Natural killer cell (primary cell): ENCODE measurements at regions not wholly inside any gene's neighbourhood (a gene's known extent, or its start where the extent isn't known, plus 50 kb on each side); places are given as distances from the start of the nearest gene placed in this dataset.

Experiments used
- ATAC-seq, 3 donors: fragments of 150-1000 bp in 2 of 3; fragments of 200-7000 bp in 1 of 3; cut with Tn5 transposase; 1 replicate in 1 of 3; 2 replicates in 2 of 3; pipeline ENCODE4 v1.10.0; 2021; ENCODE audit warnings: mild to moderate bottlenecking in 2 of 3, moderate library complexity in 2 of 3
- DNase-seq, 2 donors: peaks; one replicate each; pipeline versions ENCODE4 v3.0.0 to v3.0.0-alpha.2; 2013 to 2021; ENCODE audit warnings: mixed read lengths in 1 of 2
- H3K27ac ChIP-seq: one replicate; pipeline ENCODE4 v1.5.1; 2013; ENCODE audit warnings: mild to moderate bottlenecking, low read length
- H3K27me3 ChIP-seq: one replicate; pipeline ENCODE4 v1.6.1; 2013; ENCODE audit warnings: low read length; ENCODE audit not compliant: control insufficient read depth, insufficient read depth
- H3K36me3 ChIP-seq: one replicate; pipeline ENCODE4 v1.6.1; 2013; ENCODE audit warnings: low read length; ENCODE audit not compliant: control insufficient read depth, insufficient read depth
- H3K4me1 ChIP-seq: one replicate; pipeline ENCODE4 v1.6.1; 2013; ENCODE audit warnings: low read length; ENCODE audit not compliant: control insufficient read depth, insufficient read depth
- H3K4me3 ChIP-seq: one replicate; pipeline ENCODE4 v1.5.1; 2013; ENCODE audit warnings: low read length
- H3K9me3 ChIP-seq: one replicate; pipeline ENCODE4 v1.6.1; 2013; ENCODE audit warnings: low read length; ENCODE audit not compliant: control insufficient read depth, insufficient read depth
- H3K27ac Mint-ChIP-seq, 2 donors: one replicate each; pipeline ENCODE4 v1.8.0; 2022; ENCODE audit warnings: mild to moderate bottlenecking in 2 of 2, mixed read lengths in 2 of 2, moderate library complexity in 1 of 2
- H3K27me3 Mint-ChIP-seq, 2 donors: one replicate each; pipeline ENCODE4 v1.8.0; 2022; ENCODE audit warnings: low read depth in 2 of 2, mixed read lengths in 2 of 2
- H3K36me3 Mint-ChIP-seq: one replicate; pipeline ENCODE4 v1.8.0; 2022; ENCODE audit warnings: mixed read lengths
- H3K4me1 Mint-ChIP-seq, 2 donors: one replicate each; pipeline ENCODE4 v1.8.0; 2022; ENCODE audit warnings: mixed read lengths in 2 of 2
- H3K4me3 Mint-ChIP-seq: one replicate; pipeline ENCODE4 v1.8.0; 2022; ENCODE audit warnings: mild to moderate bottlenecking, moderate library complexity, mixed read lengths
- H3K9me3 Mint-ChIP-seq, 2 donors: one replicate each; pipeline ENCODE4 v1.8.0; 2022; ENCODE audit warnings: mixed read lengths in 2 of 2
- CTCF ChIP-seq: fragments of 200-600 bp; IDR thresholded peaks from one replicate; pipeline ENCODE4 v1.8.0; 2022; ENCODE audit warnings: antibody characterized with exemption
- WGBS: methylation state at CpG from one replicate; pipeline ENCODE4 v1.1.7; 2013; ENCODE audit warnings: missing lambda C conversion rate; ENCODE audit not compliant: insufficient coverage; 5-methylcytosine and 5-hydroxymethylcytosine counted together
- intact Hi-C: fragments of 100-400 bp; cut with micrococcal nuclease; formaldehyde crosslinking; loops from one replicate; pipeline ENCODE4 v1.14.2; 2022

- intact Hi-C loops: no loop called here
- Mint-ChIP-seq H3K36me3 (no peaks in the 10 kb centered on the region), H3K9me3 (peaks cover 3 to 6% of the 10 kb centered on the region in 2 donors), H3K27ac (no peak overlapping the region), H3K27me3 (no peaks in the 10 kb centered on the region), H3K4me3 (no peak overlapping the region), H3K4me1 (no peaks in the 10 kb centered on the region)
- Histone ChIP-seq H3K27me3 (no peaks in the 10 kb centered on the region), H3K4me3 (no peak overlapping the region), H3K9me3 (no peaks in the 10 kb centered on the region), H3K4me1 (no peaks in the 10 kb centered on the region), H3K36me3 (no peaks in the 10 kb centered on the region), H3K27ac (no peak overlapping the region)
- WGBS: 21% methylated on average over 8 of the region's 8 CpGs
- DNase-seq: no peak
- no peak for ATAC-seq
- no peak for TF ChIP-seq CTCF
These were observed 282.7 kb upstream of the ADGRL2 start for GRCh38 chr1:81517987-81518386.

- intact Hi-C loops: no loop called here
- Mint-ChIP-seq H3K36me3 (no peaks in the 10 kb centered on the region), H3K4me1 (no peaks in the 10 kb centered on the region), H3K4me3 (no peak overlapping the region), H3K9me3 (peaks cover 4 to 10% of the 10 kb centered on the region in 2 donors), H3K27me3 (no peaks in the 10 kb centered on the region), H3K27ac (no peak overlapping the region)
- Histone ChIP-seq H3K27ac (no peak overlapping the region), H3K27me3 (no peaks in the 10 kb centered on the region), H3K9me3 (no peaks in the 10 kb centered on the region), H3K4me1 (no peaks in the 10 kb centered on the region), H3K4me3 (no peak overlapping the region), H3K36me3 (no peaks in the 10 kb centered on the region)
- TF ChIP-seq CTCF: no peak
- DNase-seq: no peak
- 62% methylated on average over 2 of the region's 2 CpGs for WGBS
- no peak for ATAC-seq
These were observed 286.9 kb upstream of the ADGRL2 start for GRCh38 chr1:81513796-81514354.

DNA sequence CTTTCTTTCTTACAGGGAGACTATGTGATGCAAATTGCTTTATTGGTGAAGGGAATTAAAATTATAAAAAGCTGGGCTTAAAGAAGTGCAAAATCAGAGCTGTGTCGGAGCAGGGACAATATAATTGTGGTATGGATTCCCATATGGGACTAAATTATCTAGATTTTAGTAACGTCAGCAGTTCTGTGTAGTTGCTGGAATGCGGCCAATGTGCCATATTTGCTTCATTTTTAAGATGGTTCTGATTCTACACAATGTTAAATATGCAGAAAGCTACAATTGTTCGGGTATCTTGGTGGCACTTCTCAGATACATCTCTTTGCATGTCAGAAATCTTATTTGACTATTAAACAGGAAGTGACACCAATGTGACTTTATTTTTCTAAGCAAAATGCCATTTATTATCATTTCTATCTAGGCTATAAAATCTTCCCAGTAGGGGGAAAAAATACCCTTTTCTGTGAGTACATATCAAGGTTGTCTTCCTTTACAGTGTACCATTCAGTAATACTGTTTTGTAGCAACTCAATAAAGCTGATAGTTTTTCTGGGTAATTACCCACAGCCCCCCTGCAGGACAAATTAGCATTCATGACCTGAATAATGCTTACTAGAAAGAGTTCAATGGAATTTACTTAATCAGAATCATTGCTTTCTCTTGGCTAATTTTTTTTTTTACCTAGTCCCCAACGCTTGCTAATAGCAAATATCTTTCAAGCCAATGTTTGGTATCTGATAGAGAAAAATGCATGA lies 288.3 kb upstream of the ADGRL2 start:
- ATAC-seq: no peak
- no peak overlapping the region for H3K4me3 Mint-ChIP-seq
- no peaks in the 10 kb centered on the region for H3K36me3 Mint-ChIP-seq

More for the DNA sequence above, 288.3 kb upstream of the ADGRL2 start:
- Histone ChIP-seq H3K4me3 (no peak overlapping the region), H3K9me3 (no peaks in the 10 kb centered on the region), H3K27ac (no peak overlapping the region), H3K36me3 (no peaks in the 10 kb centered on the region), H3K27me3 (no peaks in the 10 kb centered on the region), H3K4me1 (no peaks in the 10 kb centered on the region)
- intact Hi-C loops: no loop called here
- WGBS: 87% methylated on average over 4 of the region's 5 CpGs
- DNase-seq: no peak
- Mint-ChIP-seq H3K4me1 (no peaks in the 10 kb centered on the region), H3K27me3 (no peaks in the 10 kb centered on the region), H3K9me3 (peaks cover 8 to 9% of the 10 kb centered on the region in 2 donors), H3K27ac (no peak overlapping the region)
- no peak for TF ChIP-seq CTCF
